GM23338 (cell line): ENCODE measurements at regions not wholly inside any gene's neighbourhood (a gene's known extent, or its start where the extent isn't known, plus 50 kb on each side); places are given as distances from the start of the nearest gene placed in this dataset.

ENCODE experiments used
- ATAC-seq: fragments of 200-7000 bp; cut with Tn5 transposase; 3 replicates; pipeline ENCODE4 v1.9.1; 2020
- DNase-seq: peaks from one replicate; pipeline ENCODE4 v3.0.0-alpha.2; 2015; ENCODE audit warnings: low spot score
- H2AFZ ChIP-seq: fragments of 200-600 bp; sonication (generic); 2 replicates; pipeline ENCODE4 v1.8.0; 2016; ENCODE audit warnings: antibody characterized with exemption, mild to moderate bottlenecking, moderate library complexity
- H3F3A ChIP-seq: fragments of 200-600 bp; sonication (generic); replicated peaks from 2 replicates; pipeline ENCODE4 v1.8.0; 2017; ENCODE audit warnings: antibody characterized with exemption, mixed run types, low read depth
- H3K27ac ChIP-seq: fragments of 200-600 bp; sonication (generic); 2 replicates; pipeline ENCODE4 v1.6.1; 2016; ENCODE audit warnings: low read depth
- H3K27me3 ChIP-seq: fragments of 200-600 bp; sonication (generic); 2 replicates; pipeline ENCODE4 v1.8.0; 2016; ENCODE audit warnings: mild to moderate bottlenecking, mixed run types, moderate library complexity; ENCODE audit not compliant: insufficient read depth
- H3K36me3 ChIP-seq: fragments of 200-600 bp; sonication (generic); 2 replicates; pipeline ENCODE4 v1.8.0; 2016; ENCODE audit warnings: mild to moderate bottlenecking; ENCODE audit not compliant: insufficient read depth
- H3K4me1 ChIP-seq: fragments of 200-600 bp; sonication (generic); 2 replicates; pipeline ENCODE4 v1.8.0; 2016; ENCODE audit warnings: mild to moderate bottlenecking, moderate library complexity; ENCODE audit not compliant: insufficient read depth
- H3K4me2 ChIP-seq: fragments of 200-600 bp; sonication (generic); 2 replicates; pipeline ENCODE4 v1.7.1; 2017; ENCODE audit warnings: mixed run types
- H3K4me3 ChIP-seq: fragments of 200-600 bp; sonication (generic); 2 replicates; pipeline ENCODE4 v1.6.1; 2016; ENCODE audit warnings: mixed run types
- H3K79me2 ChIP-seq: fragments of 200-600 bp; sonication (generic); replicated peaks from 2 replicates; pipeline ENCODE4 v1.8.0; 2017; ENCODE audit warnings: mild to moderate bottlenecking; ENCODE audit not compliant: insufficient read depth
- H3K9me2 ChIP-seq: fragments of 200-600 bp; sonication (generic); 2 replicates; pipeline ENCODE4 v1.8.0; 2017; ENCODE audit not compliant: insufficient read depth
- H4K20me1 ChIP-seq: fragments of 200-600 bp; sonication (generic); replicated peaks from 2 replicates; pipeline ENCODE4 v1.8.0; 2017; ENCODE audit warnings: mild to moderate bottlenecking; ENCODE audit not compliant: insufficient read depth
- H3K27ac Mint-ChIP-seq: 2 replicates; pipeline ENCODE4 v1.8.0; 2020; ENCODE audit warnings: inconsistent platforms, mild to moderate bottlenecking, moderate library complexity, mixed read lengths
- H3K27me3 Mint-ChIP-seq: 3 replicates; pipeline ENCODE4 v1.8.0; 2022; ENCODE audit warnings: low read depth, mild to moderate bottlenecking, moderate library complexity, mixed read lengths, inconsistent platforms; ENCODE audit not compliant: insufficient read depth, poor library complexity
- H3K36me3 Mint-ChIP-seq: 3 replicates; pipeline ENCODE4 v1.8.0; 2021; ENCODE audit warnings: low read depth, mild to moderate bottlenecking, inconsistent platforms, moderate library complexity, mixed read lengths
- H3K4me1 Mint-ChIP-seq: 3 replicates; pipeline ENCODE4 v1.8.0; 2020; ENCODE audit warnings: mild to moderate bottlenecking, inconsistent platforms, mixed read lengths
- H3K4me3 Mint-ChIP-seq: 3 replicates; pipeline ENCODE4 v1.8.0; 2021; ENCODE audit warnings: moderate library complexity, mild to moderate bottlenecking, inconsistent platforms, mixed read lengths
- H3K9me3 Mint-ChIP-seq: 3 replicates; pipeline ENCODE4 v1.8.0; 2020; ENCODE audit warnings: moderate library complexity, mild to moderate bottlenecking, inconsistent platforms, mixed read lengths
- CREB1 ChIP-seq: fragments of 250-450 bp; sonication (Bioruptor Pico); IDR thresholded peaks from 2 replicates; pipeline ENCODE4 v1.5.0; 2020; ENCODE audit warnings: low read depth, mild to moderate bottlenecking, moderate library complexity
- CTCF ChIP-seq, 2 experiments: fragments of 200-600 bp in 1 of 2; sonication (generic) in 1 of 2; conservative IDR thresholded peaks; 2 replicates each; pipeline versions ENCODE4 v1.5.1 to v1.6.1; 2016 to 2017; ENCODE audit warnings: antibody characterized with exemption in 2 of 2, low read depth in 2 of 2, mild to moderate bottlenecking in 2 of 2, moderate library complexity in 1 of 2
- ETS1 ChIP-seq: IDR thresholded peaks from 2 replicates; pipeline ENCODE4 v1.6.1; 2016; ENCODE audit warnings: antibody characterized with exemption
- NANOG ChIP-seq: IDR thresholded peaks from 2 replicates; pipeline ENCODE4 v1.6.1; 2016; ENCODE audit warnings: antibody characterized with exemption, borderline replicate concordance
- REST ChIP-seq: IDR thresholded peaks from one replicate; pipeline ENCODE4 v1.6.1; 2018; ENCODE audit warnings: antibody characterized with exemption; ENCODE audit not compliant: unreplicated experiment
- STAT1 ChIP-seq: IDR thresholded peaks from one replicate; pipeline ENCODE4 v1.6.1; 2016; ENCODE audit warnings: antibody characterized with exemption; ENCODE audit not compliant: unreplicated experiment
- ZNF114 ChIP-seq: fragments of 250-450 bp; sonication (Bioruptor Pico); IDR thresholded peaks from 2 replicates; pipeline ENCODE4 v1.5.0; 2020; ENCODE audit warnings: mild to moderate bottlenecking, moderate library complexity
- ZNF331 ChIP-seq: fragments of 250-450 bp; sonication (Bioruptor Pico); IDR thresholded peaks from 2 replicates; pipeline ENCODE4 v1.5.0; 2020; ENCODE audit warnings: low read depth, mild to moderate bottlenecking, moderate library complexity
- ZNF462 ChIP-seq: fragments of 250-450 bp; sonication (Bioruptor Pico); IDR thresholded peaks from 2 replicates; pipeline ENCODE4 v1.5.0; 2020; ENCODE audit warnings: mild to moderate bottlenecking, moderate library complexity

- H3K27me3 Mint-ChIP-seq = peaks cover 4% of the 10 kb centered on the region
- H3K27ac Mint-ChIP-seq = peak overlapping the region; percentile 79
- H3K4me2 ChIP-seq = no peak overlapping the region; the same call in 1 of the 2 replicates
- H3K36me3 ChIP-seq = no peaks in the 10 kb centered on the region
- H3K9me2 ChIP-seq = peaks cover 7% of the 10 kb centered on the region
- peak overlapping the region; percentile 52 for H2AFZ ChIP-seq
- DNase-seq (no peak), ATAC-seq (no peak)
- no peaks in the 10 kb centered on the region for H3K36me3 Mint-ChIP-seq
- H4K20me1 ChIP-seq = no peaks in the 10 kb centered on the region
- peak overlapping the region; percentile 48; the same call in 1 of the 2 replicates for H3K27ac ChIP-seq
- H3K79me2 ChIP-seq = no peaks in the 10 kb centered on the region
- H3K4me1 ChIP-seq = peaks cover 24% of the 10 kb centered on the region
- no peaks in the 10 kb centered on the region; the same call in 2 of the 3 replicates for H3K9me3 Mint-ChIP-seq
- H3K4me3 Mint-ChIP-seq = no peak overlapping the region
- no peak overlapping the region for H3K4me3 ChIP-seq
- H3K4me1 Mint-ChIP-seq = peaks cover 35% of the 10 kb centered on the region
- H3F3A ChIP-seq = no peaks in the 10 kb centered on the region
- TF ChIP-seq ZNF462 (no peak), REST (no peak), CREB1 (no peak), NANOG (no peak), CTCF (conservative IDR thresholded peaks at IDR 0.05; ENCODE audit: low read depth in 2 of 2) (no peak), ZNF114 (CRISPR knock-in tag) (no peak), ETS1 (no peak), ZNF331 (no peak), STAT1 (no peak)
- H3K27me3 ChIP-seq = no peaks in the 10 kb centered on the region
Measured at GRCh38 chr13:30364133-30364532, 56.8 kb upstream of the KATNAL1 start.
